HS-5 (cell line): ENCODE measurements at regions not wholly inside any gene's neighbourhood (a gene's known extent, or its start where the extent isn't known, plus 50 kb on each side); places are given as distances from the start of the nearest gene placed in this dataset.

ENCODE experiments used
- DNase-seq: peaks from one replicate; pipeline ENCODE4 v3.0.0-alpha.2; 2012; ENCODE audit warnings: low read depth

DNA sequence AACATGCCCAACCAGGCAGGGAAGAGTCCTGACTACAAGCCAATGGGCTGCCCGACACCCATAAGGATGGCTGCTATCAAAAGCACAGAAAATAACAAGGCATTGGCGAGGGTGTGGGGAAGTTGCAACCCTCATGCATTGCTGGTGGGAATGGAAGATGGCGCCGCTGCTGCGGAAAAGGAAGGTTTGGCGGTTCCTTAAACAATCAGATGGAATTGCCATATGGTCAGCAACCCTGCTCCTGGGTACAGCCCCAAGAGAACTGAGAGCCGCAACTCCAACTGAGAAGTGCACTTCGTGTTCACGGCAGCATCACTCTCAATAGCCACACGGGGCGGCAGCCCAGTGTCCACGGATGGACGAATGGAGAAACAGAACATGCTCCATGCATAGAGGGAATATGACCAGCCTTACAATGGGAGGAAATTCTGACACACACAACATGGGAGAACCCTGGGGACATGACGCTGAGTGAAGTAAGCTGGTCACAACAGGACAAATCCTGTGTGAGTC is 193.3 kb downstream of the RBFOX3 start:
- DNase-seq: no peak

DNA sequence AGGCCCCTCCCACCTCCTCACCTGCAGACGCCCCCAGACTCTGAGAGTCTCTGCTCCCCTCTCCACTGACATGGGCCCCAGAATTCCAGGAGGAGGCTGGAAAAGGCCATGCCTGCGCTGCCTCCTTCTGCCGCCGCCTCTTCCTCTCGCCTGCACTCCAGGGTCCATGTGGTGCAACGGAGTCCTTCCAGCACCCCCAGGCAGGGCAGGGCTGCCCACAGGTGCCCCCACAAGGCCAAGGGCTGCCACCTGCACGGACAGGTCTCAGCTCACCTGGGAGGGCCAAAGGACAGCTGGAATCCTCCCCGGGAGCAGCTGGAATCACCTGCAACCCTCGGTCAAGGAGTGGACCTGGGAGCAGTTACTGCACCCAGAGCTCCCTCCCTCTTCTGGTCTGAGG is 194.9 kb downstream of the RBFOX3 start:
- no peak for DNase-seq

DNA sequence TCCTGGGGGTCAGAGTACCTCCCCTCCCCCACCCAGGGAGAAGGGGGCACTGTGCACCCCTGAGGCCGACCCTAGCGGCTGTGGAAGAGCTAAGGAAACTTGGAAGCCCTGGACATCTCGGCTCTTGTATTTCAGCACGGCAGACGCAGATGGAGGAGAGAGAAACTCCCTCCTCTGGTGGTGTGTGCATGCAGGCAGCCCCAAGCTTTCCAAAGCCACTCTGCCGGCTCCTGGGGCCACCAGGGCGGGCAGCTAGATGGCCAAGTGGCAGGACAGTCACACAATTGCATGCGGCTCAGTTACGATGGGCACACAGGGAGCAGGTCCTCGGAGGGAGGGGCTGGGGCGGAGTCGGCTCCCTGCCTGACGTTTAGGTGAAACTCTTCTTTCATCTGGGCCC is 195.5 kb downstream of the RBFOX3 start:
- DNase-seq: no peak

DNA sequence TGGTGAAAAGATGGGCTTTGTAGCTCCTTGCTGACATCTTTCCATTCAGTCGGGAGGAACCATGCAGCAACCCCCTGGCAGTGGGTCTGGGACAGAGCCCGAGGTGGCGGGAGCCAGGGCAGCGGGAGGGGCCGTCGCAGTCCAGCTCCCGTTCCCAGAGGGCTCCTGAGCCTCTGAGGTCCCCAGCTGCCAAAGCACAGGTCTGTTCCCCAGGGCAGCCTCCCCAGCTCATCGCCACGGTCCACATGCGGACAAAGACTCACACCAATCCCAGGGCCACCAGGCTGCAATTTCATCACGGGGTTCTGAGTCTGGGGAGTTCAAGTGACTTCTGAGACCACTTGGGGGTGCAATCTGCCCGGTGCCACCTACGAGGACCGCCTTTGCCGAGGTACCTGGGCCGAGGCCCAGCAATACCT is 196.0 kb downstream of the RBFOX3 start:
- no peak for DNase-seq

DNA sequence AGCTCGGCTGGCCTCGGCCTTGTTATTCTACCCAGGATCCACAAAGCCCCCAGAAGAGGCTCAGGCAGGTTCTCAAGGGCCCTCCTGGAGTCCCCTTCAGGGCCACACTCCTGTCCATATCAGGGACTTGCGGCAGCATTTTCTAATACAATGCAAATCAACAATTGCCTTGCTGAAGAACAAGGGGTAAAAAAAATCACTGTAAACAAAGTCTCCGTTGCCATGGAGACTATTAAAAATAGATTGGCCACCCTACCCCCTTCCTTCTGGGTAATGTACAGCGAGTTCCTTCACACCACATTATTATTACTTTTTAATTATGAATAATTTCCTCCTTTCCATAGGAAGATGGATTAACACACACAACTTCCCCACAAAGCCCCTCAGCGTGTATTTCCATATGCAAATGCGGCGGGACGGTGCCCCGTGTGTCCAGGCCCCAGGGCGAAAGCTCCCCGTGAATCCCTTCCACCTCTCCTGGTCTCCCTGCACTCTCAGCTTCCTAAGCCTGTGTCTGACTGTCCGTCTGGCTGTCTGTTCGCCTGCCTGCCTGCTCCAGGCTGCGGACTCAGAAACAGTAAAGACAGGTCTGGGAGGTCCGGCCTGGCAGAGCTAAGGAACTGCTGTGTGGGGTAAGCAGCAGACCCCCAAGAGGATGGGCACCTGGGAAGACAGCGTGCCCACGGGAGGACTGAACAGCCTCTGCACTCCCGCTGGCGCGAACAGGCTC is 196.6 kb downstream of the RBFOX3 start:
- no peak for DNase-seq

DNA sequence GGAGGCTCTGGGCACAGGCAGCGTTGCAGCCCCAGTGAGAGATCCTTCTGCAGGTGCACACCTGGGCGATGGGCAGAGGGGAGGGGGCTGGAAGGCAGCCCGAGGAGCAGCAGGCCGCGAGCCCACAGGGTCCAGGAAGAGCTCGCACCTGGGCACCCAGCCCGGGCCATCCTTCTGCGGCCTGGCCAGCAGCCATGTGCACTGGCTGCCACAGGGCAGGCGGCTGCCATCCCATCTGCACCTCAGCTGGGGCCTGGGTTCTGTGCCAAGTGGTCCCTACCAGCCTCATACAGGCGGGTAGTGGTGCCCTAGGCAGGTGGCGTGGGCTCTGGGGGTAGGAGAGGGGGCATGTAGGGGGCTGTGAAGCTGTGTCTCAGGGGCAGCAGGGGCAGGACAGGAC is 197.2 kb downstream of the RBFOX3 start:
- DNase-seq: no peak

DNA sequence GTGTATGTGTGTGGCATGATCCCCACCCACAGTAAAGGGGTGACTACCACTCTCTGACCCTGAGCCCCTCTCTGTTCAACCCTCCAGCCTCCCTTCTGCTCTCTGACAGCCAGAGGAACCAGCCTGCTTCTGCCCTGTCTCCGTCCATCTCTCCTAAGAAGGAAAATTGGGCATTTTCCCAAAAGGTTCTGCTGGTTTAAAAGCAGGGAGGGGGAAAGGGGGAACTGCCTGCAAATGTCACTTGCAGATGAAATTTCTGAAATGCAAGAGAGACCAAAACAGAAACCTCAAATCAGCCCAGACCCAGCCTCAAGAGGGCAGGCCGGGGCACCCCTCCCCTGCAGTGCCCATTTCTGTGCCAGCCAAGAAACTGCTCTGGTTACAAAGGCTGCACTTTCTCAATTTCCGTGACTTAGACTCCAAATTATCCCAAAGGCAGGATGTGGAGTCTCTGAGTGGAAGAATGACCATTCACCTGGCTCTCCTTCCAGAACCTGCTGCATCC is 197.9 kb downstream of the RBFOX3 start:
- no peak for DNase-seq

DNA sequence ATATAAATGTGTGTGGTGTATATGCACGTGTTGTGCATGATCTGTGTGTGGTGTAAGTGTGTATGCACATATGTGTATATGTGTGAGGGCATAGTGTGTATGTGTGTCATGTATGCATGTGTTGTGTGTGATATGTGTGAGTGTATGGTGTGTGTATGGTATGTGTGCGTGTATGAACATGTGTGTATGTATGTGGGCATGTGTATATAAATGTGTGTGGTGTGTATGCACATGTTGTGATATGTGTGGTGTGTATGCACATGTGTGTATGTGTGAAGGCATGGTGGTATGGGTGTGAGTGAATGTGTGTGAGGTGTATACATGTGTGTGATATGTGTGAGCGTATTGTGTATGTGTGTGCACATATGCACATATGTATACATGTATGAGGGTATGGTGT is 198.7 kb downstream of the RBFOX3 start:
- DNase-seq: no peak

DNA sequence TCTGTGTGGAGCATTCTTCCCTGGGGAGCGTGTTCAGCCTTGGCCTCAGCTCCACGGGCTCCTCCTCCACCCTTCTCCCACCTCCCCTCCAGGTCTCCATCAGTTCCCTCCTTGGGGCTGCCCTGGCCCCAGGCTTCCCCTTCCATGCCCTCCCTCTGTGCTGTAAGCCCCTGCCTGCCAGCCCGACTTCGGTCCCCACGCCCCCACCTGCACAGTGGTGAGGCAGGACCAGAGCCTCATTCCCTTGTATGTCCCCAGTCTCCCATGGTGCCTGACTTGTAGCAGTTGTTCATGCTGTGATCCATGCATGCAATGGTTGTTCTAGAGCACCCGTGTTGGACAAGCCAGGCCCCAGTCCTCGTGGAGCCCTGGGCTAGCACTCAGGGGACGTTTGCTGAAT is 199.4 kb downstream of the RBFOX3 start:
- no peak for DNase-seq

DNA sequence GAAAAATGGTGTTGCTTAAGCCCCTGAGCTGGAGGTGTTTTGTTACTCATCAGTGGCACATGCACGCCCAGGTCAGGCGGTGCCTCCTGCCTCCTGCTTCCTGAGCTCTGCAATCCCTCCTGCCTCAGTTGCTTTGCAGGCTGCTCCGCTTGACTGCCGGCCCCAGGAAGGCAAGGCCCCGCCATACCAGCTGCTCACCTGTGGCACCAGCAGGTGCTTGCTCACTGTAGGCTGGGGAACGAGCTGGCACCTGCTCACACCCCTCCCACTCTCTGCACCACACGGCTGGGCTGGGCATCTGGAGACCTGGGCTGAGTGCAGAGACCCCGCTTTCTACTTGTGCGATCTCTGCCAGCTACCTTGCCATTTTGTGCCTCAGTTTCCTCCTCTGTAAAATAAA is 200.2 kb downstream of the RBFOX3 start:
- no peak for DNase-seq

DNA sequence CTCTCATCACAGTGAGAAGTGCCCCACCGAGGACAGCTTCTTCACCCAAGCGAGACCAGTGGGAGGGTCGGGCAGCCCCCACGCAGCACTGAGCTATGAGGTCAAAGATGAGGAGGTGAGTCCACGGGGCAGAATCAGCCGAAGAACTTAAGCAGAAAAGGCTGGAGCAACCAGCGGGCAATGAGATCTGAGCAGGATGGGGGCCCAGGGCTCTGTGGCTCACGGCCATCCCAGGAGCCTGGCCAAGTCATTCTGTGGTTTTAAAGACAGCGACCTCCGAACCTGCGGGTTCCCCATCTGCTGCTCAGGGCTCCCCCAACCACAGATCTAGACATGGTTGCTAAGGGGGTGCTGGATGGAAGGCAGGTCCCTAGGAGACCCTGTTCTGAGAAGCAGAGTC is 202.6 kb downstream of the RBFOX3 start:
- no peak for DNase-seq

DNA sequence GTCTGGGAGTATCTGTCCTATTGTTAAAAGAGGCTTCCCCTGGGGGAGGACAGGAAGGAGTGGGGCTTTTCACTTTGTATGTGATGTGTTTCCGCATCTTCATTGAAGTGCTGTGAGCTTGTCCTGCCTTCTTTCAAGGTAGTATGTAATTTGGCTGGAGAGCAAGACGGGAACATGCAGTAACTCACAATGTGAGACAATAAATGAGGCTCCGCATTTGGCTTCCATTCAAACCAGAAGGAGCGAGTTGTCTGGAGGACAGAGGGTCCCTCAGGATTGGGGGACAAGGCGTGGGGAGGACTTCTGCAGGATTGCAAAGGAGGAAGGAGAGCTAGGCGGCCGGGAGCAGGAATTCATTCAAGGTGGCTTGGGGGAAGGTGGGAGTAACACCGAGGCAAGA is 203.5 kb downstream of the RBFOX3 start:
- DNase-seq: no peak

DNA sequence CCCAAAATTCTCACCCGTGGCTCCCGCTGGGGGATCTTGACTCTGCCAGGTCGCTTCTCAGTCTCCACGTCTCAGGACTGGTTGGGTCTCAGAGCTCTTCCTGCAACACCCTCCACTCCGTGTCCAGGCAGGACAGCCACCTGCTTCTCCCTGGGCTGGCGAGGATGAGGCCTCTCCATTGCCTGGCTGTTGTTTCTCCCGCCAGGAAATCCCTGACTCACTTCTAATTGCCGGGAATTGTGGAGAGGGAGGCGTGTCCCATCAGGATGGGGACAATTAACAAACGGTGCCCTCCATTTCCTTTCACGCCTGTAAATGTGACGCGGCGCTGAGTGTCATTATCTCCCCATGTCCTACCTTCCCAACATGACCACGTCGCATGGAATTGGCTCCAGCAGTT is 204.5 kb downstream of the RBFOX3 start:
- DNase-seq: no peak

DNA sequence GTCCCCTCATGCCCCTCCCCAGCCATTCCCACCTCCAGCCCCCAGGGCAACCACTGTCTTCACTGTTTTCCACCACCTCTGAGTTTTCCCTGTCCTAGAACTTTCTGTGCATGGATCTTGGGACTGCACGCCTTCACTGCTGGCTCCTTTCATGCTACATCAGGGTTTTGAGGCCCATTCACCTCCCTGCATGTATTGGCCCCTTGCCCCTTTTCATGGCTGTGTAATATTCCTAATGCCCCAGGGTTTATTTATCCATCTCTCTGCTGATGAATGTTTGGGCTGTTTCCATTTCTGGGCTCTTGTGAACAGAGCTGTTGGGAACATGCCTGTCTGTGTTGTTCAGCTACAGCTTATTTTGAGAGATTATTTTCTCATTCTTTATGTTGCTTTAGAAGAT is 205.0 kb downstream of the RBFOX3 start:
- no peak for DNase-seq

DNA sequence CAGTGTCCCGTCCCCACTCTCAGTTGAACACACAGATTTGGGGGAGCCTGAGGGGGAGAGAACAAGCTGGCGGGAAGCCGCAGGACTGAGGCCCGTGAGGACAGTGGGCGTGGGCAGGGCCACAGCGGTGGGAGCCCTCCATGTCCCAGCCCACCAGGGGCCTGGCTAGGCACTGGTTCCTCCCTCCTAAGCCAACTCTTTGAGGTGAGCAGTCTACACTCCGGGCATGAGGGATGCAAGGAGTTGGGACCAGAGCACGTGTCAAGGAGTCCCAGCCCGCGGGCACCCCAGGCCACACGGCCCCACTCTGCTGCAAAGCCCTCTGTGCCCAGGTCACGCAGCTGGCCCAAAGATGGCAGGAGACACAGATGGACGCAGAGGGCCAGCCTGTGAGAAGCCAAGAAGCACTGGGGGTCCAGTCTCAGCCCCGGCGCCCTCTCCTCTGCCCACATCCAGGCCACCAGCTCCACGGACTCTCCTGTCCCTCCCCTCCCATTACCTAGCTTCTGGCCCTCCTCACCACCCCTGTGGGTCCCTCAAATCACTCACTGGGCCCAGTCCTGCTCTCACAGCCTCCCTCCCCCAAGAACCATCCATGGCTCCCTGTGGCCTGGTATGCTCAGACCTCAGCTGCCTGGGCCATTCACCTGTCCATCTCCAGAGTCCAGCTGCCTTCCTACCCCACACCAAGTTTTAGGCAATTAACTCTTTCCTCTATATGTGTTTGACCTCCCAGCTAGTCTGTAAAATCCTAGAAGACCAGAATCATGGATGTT is 206.5 kb downstream of the RBFOX3 start:
- DNase-seq: no peak

DNA sequence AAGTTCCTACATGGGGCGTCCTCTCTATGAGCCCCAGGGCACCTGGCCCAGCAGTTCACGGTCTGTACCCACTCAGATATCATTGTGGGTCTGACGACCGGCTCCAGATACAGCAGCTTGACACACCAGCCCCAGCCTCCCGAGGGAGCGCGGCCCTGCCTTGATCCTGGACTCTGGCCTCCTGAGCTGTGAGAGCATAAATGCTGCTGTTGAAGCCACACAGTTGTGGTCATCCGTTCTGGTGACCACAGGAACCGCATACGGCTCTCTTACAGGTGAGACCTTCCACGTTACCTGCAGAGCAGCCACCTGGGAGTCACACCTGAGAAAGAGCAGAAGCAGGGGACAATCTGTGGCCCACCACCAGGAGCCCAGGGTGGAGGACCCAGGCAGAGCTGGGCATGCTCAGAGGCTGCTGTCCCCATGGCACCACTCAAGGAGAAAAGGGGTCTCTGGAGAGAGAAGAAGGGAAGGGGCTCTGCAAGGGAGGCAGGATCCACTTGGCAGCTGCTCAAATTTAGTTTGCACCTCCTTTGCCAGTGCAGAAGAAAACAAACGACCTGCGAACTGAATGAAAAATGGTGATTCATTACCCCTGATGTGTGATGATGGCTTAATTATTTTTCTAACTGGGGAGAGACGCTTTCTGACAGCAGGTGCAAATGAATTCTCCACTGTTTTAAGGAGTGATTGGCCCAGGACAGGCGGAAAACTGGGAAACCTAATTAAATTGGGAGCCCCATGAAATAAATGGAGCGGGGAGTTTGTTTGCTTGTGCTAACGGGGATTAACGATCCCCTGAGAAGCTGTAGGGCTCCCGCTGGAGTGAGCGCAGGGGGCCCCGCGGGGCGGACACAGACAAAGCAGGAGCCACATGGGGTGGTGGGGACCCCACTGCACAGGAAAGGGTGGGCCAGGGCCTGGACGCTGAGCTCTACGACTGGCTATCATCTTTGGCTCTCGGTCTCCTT is 208.9 kb downstream of the RBFOX3 start:
- no peak for DNase-seq

DNA sequence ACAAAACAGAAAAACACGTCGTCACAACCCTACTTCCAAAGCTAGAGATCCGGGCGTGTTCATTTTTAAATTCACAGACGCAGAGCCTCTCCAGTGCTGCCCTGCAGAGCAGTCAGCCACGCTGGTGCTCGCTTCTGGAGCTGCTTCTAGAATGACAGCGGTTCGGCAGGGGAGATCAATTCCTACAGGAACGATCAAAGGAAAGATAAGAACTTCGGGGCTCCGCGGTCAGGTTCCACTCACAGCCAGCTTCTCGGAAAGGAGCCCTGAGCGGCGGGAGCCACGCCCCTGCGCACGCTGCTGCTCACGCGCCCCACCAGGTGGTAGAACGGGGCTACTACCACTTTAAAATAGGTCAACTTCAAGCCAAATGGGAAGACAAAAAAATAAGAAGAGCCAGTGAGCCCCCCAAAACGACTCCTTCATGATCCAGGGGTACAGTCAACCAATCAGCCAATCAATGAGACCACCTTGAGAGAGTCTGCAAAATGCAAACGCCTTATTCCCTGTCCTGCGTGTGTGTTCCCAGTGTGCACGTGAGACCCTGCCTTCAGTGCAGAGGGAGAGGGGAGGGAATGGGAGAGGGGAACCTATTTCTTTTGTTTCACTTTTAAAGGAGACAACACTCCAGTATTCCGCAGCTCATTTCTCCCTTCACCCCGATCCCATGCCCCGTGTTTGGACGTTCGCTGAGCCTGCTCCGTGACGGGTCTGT is 209.7 kb downstream of the RBFOX3 start:
- DNase-seq: peak; percentile 23

DNA sequence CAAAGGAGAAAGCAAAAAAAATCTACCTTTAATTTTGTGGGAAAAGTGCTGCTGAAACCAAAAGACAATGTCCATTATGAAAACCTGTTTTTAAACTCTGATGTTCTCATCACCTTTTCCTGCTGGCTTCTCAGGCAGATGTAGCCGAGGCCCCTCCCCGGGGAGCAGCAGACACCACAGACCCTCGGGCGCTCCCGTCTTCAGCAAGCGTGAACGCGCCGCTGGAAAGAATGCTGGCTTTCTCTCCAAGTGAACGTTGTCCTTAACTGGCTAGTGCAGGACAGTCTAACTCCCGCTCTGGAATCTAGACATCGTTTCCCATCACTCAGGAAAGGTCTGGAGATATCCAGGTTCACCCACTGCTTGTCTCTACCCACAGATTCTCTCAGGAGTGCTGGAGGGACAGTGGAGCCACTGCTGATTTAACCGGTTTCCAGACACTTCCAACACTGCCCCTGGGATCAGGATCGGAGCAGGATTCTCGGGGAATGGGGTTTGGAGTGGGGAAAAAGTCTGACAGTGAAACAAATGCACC is 211.2 kb downstream of the RBFOX3 start:
- no peak for DNase-seq

DNA sequence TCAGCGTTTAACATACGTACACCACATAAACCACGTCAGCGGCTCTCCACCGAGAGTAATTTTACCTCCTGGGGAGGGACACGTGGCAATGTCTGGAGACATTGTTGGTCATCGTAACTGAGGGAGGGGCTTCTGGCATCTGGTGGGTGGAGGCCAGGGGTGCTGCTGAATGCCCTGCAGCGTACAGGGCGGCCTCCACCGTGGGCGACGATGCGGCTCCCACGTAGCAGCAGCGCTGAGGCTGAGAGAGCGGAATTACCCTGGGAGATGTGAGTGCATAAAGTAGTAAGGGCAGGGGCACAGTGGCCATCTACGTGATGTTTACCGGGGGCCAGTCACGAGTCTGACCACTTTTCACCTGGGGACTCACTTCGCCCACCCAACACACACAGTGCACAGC is 212.4 kb downstream of the RBFOX3 start:
- no peak for DNase-seq

DNA sequence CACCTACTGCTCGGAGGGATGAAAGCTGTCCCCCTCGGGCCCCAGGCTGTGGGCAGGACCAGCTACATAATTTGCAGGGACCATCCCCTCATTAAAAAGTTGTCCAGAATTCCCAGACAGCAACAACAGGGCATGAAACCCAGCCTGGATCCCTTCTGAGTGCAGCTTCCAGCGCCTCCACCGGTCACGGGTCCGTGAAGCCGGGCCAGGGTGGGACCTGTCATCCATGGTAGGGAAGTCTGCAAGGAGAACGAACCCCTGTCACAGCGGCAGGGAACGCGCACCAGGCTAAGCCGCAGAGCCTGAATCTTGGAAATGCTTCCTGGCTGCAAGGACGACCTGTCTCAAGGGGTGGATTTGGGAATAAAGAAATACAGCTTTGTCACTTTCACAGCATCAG is 214.2 kb downstream of the RBFOX3 start:
- no peak for DNase-seq

DNA sequence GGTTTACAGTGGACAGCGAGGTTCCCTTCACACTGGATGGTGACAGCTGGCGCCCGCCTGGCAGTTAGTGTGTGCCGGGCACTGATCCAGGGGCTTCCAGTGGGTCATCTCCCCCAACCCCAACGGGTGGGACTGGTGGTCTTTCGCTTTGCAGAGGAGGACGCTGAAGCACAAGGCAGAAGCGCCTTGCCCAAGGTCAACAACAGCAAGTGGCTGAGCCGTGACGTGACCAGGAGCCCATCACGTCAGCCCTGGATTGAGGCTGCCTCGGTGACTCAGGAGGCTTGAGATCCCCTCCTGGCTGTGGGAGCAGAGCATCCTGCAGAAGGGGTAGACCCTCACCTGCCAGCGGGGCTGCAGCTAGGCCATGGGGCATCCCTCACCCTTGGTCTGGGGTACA is 215.3 kb downstream of the RBFOX3 start:
- no peak for DNase-seq
